Panc1 (cell line): ENCODE measurements at regions not wholly inside any gene's neighbourhood (a gene's known extent, or its start where the extent isn't known, plus 50 kb on each side); places are given as distances from the start of the nearest gene placed in this dataset.

ENCODE experiments used
- ATAC-seq: fragments of 200-7000 bp; cut with Tn5 transposase; 2 replicates; pipeline ENCODE4 v1.9.1; 2020; ENCODE audit warnings: mild to moderate bottlenecking, moderate library complexity
- BruUV-seq: library from RNA; stranded (reverse); fragments of 400-500 nt; replicated peaks from 2 replicates; lab custom pipeline; 2021; lab: Mats Ljungman, UMichigan
- CTCF ChIA-PET: fragments of 300-600 bp; sonication (Branson Sonifier 250); formaldehyde crosslinking; loops from one replicate; lab custom pipeline; 2022; ENCODE audit warnings: antibody characterized with exemption; lab: Charles Lee
- POLR2A ChIA-PET: fragments of 300-600 bp; sonication (Branson Sonifier 250); formaldehyde crosslinking; loops from one replicate; lab custom pipeline; 2022; ENCODE audit warnings: antibody characterized with exemption; lab: Charles Lee
- DNase-seq: peaks from one replicate; pipeline ENCODE4 v3.0.0-alpha.2; 2010; ENCODE audit warnings: low read depth, low spot score
- H3K27ac ChIP-seq: 2 replicates; pipeline ENCODE4 v1.5.1; 2011; ENCODE audit warnings: mild to moderate bottlenecking, low read length, inconsistent platforms
- H3K27me3 ChIP-seq: fragments of 200-500 bp; sonication (Bioruptor generic); 2 replicates; pipeline ENCODE4 v1.6.0; 2014; ENCODE audit warnings: low read length, inconsistent platforms; ENCODE audit not compliant: control insufficient read depth, insufficient read depth
- H3K36me3 ChIP-seq: fragments of 200-500 bp; sonication (Bioruptor generic); 2 replicates; pipeline ENCODE4 v1.5.1; 2014; ENCODE audit warnings: inconsistent platforms, mild to moderate bottlenecking, low read length, moderate library complexity; ENCODE audit not compliant: control insufficient read depth, insufficient read depth
- H3K4me1 ChIP-seq: 2 replicates; pipeline ENCODE4 v1.5.1; 2011; ENCODE audit warnings: inconsistent platforms, mild to moderate bottlenecking, low read length, moderate library complexity; ENCODE audit not compliant: control insufficient read depth, insufficient read depth
- H3K4me3 ChIP-seq, 2 experiments: 2 replicates each; pipeline ENCODE4 v1.5.1; 2011 to 2012; ENCODE audit warnings: low read depth in 2 of 2, low read length in 2 of 2, mild to moderate bottlenecking in 2 of 2, inconsistent platforms in 1 of 2, moderate library complexity in 1 of 2
- H3K9me3 ChIP-seq: fragments of 200-500 bp; sonication (Bioruptor generic); 2 replicates; pipeline ENCODE4 v1.5.1; 2014; ENCODE audit warnings: low read depth, mild to moderate bottlenecking, inconsistent platforms, low read length, moderate library complexity; ENCODE audit not compliant: control insufficient read depth, insufficient read depth
- POLR2AphosphoS5 ChIP-seq: IDR thresholded peaks from 2 replicates; pipeline ENCODE4 v1.6.1; 2012; ENCODE audit warnings: mild to moderate bottlenecking, low read depth, low read length, moderate library complexity
- SIN3A ChIP-seq: IDR thresholded peaks from 2 replicates; pipeline ENCODE4 v1.6.1; 2012; ENCODE audit warnings: low read depth, mild to moderate bottlenecking, low read length, moderate library complexity, borderline replicate concordance; ENCODE audit not compliant: insufficient read depth
- TCF7L2 ChIP-seq: IDR thresholded peaks from 2 replicates; pipeline ENCODE4 v1.6.1; 2011; ENCODE audit warnings: mild to moderate bottlenecking, low read depth, low read length, inconsistent platforms
- in situ Hi-C: cut with HindIII; loops from 2 replicates; pipeline ENCODE4 v1.10.0; 2016; ENCODE audit warnings: low sequenced_read_pairs, low pct_unique_long_range_greater_than_20kb
- intact Hi-C: fragments of 100-400 bp; cut with micrococcal nuclease; formaldehyde crosslinking; loops from one replicate; pipeline ENCODE4 v1.10.0; 2022; ENCODE audit not compliant: unreplicated experiment
- TF ChIP-seq, protein P1 (sequence below), 2 experiments: IDR thresholded peaks; 2 replicates each; pipeline ENCODE4 v1.6.1; 2011 to 2012; ENCODE audit warnings: low read depth in 2 of 2, control low read depth in 1 of 2, low read length in 1 of 2, mild to moderate bottlenecking in 1 of 2, moderate library complexity in 1 of 2; ENCODE audit not compliant: insufficient read depth in 1 of 2
- TF ChIP-seq, protein P2 (sequence below): fragments of 450-650 bp; IDR thresholded peaks from 2 replicates; pipeline ENCODE4 v1.5.1; 2017; ENCODE audit warnings: mild to moderate bottlenecking

DNA sequence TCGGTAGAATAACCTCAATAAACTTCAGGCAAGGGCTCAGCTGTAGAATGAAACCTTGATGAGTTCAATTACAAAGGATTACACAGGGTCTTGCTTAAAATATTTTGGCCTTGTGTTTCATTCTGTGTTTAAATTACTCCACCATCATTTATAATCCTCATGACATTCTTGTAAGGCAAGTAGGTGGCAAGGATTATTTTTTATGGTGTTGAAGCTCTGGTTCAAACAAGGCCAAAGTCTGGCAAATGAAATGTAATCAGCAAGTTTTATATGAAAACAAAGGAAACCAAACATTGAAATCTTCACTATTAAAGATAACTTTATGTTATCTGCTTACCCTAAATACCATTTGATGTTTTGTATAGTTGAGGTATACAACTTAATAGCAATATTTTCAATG is 221.3 kb upstream of the HES1 start:
- intact Hi-C loops = no loop called here
- no TSS peak for BruUV-seq
- no peak overlapping the region for H3K4me3 ChIP-seq
- in situ Hi-C loops = no loop called here
- H3K9me3 ChIP-seq = no peaks in the 10 kb centered on the region
- peaks cover 12% of the 10 kb centered on the region; the same call in 1 of the 2 replicates for H3K4me1 ChIP-seq
- ATAC-seq (no peak), DNase-seq (no peak)
- CTCF ChIA-PET = no interaction called here
- POLR2A ChIA-PET = no interaction called here
- no peak for TF ChIP-seq SIN3A
- TF ChIP-seq, protein P1, sequence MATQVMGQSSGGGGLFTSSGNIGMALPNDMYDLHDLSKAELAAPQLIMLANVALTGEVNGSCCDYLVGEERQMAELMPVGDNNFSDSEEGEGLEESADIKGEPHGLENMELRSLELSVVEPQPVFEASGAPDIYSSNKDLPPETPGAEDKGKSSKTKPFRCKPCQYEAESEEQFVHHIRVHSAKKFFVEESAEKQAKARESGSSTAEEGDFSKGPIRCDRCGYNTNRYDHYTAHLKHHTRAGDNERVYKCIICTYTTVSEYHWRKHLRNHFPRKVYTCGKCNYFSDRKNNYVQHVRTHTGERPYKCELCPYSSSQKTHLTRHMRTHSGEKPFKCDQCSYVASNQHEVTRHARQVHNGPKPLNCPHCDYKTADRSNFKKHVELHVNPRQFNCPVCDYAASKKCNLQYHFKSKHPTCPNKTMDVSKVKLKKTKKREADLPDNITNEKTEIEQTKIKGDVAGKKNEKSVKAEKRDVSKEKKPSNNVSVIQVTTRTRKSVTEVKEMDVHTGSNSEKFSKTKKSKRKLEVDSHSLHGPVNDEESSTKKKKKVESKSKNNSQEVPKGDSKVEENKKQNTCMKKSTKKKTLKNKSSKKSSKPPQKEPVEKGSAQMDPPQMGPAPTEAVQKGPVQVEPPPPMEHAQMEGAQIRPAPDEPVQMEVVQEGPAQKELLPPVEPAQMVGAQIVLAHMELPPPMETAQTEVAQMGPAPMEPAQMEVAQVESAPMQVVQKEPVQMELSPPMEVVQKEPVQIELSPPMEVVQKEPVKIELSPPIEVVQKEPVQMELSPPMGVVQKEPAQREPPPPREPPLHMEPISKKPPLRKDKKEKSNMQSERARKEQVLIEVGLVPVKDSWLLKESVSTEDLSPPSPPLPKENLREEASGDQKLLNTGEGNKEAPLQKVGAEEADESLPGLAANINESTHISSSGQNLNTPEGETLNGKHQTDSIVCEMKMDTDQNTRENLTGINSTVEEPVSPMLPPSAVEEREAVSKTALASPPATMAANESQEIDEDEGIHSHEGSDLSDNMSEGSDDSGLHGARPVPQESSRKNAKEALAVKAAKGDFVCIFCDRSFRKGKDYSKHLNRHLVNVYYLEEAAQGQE (IDR thresholded peaks at IDR 0.05; ENCODE audit: insufficient read depth in 1 of 2, low read depth in 2 of 2, low read length in 1 of 2) = no peak
- no peak for TF ChIP-seq POLR2AphosphoS5
- TF ChIP-seq, protein P2, sequence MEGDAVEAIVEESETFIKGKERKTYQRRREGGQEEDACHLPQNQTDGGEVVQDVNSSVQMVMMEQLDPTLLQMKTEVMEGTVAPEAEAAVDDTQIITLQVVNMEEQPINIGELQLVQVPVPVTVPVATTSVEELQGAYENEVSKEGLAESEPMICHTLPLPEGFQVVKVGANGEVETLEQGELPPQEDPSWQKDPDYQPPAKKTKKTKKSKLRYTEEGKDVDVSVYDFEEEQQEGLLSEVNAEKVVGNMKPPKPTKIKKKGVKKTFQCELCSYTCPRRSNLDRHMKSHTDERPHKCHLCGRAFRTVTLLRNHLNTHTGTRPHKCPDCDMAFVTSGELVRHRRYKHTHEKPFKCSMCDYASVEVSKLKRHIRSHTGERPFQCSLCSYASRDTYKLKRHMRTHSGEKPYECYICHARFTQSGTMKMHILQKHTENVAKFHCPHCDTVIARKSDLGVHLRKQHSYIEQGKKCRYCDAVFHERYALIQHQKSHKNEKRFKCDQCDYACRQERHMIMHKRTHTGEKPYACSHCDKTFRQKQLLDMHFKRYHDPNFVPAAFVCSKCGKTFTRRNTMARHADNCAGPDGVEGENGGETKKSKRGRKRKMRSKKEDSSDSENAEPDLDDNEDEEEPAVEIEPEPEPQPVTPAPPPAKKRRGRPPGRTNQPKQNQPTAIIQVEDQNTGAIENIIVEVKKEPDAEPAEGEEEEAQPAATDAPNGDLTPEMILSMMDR = no peak
- no peak for TF ChIP-seq TCF7L2
- H3K27ac ChIP-seq = 0 out of 2 replicates have a peak overlapping the region, but pooled peaks have one; percentile 4
- no peaks in the 10 kb centered on the region for H3K27me3 ChIP-seq
- H3K36me3 ChIP-seq = no peaks in the 10 kb centered on the region

DNA sequence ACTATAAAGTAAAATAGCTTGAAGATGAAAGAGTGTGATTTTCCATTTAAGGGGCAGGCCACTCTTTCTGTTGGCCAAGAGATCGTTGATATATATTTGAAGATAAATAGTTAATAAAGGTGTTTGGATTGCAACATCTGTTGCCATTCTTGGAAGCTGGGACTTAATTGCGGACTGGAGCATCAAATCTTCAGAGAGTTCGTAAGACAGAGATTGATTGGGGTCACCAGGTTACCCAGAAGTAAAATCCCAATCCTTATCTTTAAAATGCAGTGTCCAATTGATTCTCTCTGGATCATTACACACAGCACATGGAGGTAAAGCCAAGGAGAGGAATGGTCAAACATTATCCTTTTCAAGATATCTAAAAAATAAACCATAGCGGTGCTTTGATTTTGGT is 220.8 kb upstream of the HES1 start:
- ATAC-seq (no peak), DNase-seq (no peak)
- no TSS peak for BruUV-seq
- intact Hi-C loops = no loop called here
- TF ChIP-seq, protein P1 (IDR thresholded peaks at IDR 0.05; ENCODE audit: insufficient read depth in 1 of 2, low read depth in 2 of 2, low read length in 1 of 2) = no peak
- TF ChIP-seq, protein P2 = no peak
- TF ChIP-seq SIN3A (no peak), POLR2AphosphoS5 (no peak), TCF7L2 (no peak)
- CTCF ChIA-PET = no interaction called here
- Histone ChIP-seq H3K4me3 (no peak overlapping the region), H3K36me3 (no peaks in the 10 kb centered on the region), H3K9me3 (no peaks in the 10 kb centered on the region), H3K4me1 (peaks cover 12% of the 10 kb centered on the region; the same call in 1 of the 2 replicates), H3K27me3 (no peaks in the 10 kb centered on the region), H3K27ac (no peak overlapping the region; the same call in 1 of the 2 replicates)
- in situ Hi-C loops = no loop called here
- POLR2A ChIA-PET = no interaction called here
